T-cell (primary cell): ENCODE measurements at regions not wholly inside any gene's neighbourhood (a gene's known extent, or its start where the extent isn't known, plus 50 kb on each side); places are given as distances from the start of the nearest gene placed in this dataset.

ENCODE experiments used
- ATAC-seq, 4 experiments: fragments of 200-7000 bp in 3 of 4; fragments of 150-1000 bp in 1 of 4; cut with Tn5 transposase; replicated peaks in 1 of 4; 1 replicate in 3 of 4; 2 replicates in 1 of 4; pipeline ENCODE4 v1.10.0; 2021; ENCODE audit warnings: moderate library complexity in 3 of 4, mild to moderate bottlenecking in 2 of 4, moderate number of reproducible peaks in 1 of 4
- CTCF ChIA-PET, 2 donors: fragments of 300-600 bp; sonication (Branson Sonifier 250); formaldehyde crosslinking; loops; one replicate each; lab custom pipeline; 2022; ENCODE audit warnings: antibody characterized with exemption in 2 of 2; lab: Charles Lee
- POLR2A ChIA-PET, 2 donors: fragments of 300-600 bp; sonication (Branson Sonifier 250); formaldehyde crosslinking; loops; one replicate each; lab custom pipeline; 2022; ENCODE audit warnings: antibody characterized with exemption in 2 of 2; lab: Charles Lee
- DNase-seq, 35 experiments: peaks; one replicate each; pipeline versions ENCODE4 v3.0.0 to v3.0.0-alpha.2; 2013 to 2023
- H3K27ac ChIP-seq: one replicate; pipeline ENCODE4 v1.5.1; 2013; ENCODE audit warnings: low read length
- H3K27me3 ChIP-seq, 2 experiments: replicated peaks in 1 of 2; 1 replicate in 1 of 2; 2 replicates in 1 of 2; pipeline versions ENCODE4 v1.6.1 to v1.7.0; 2013; ENCODE audit warnings: low read length in 1 of 2, mixed read lengths in 1 of 2; ENCODE audit not compliant: control insufficient read depth in 2 of 2, insufficient read depth in 2 of 2; ENCODE audit errors: extremely low read depth in 1 of 2
- H3K36me3 ChIP-seq, 2 donors: 1 replicate in 1 of 2; 2 replicates in 1 of 2; pipeline versions ENCODE4 v1.6.1 to v1.7.0; 2013; ENCODE audit warnings: low read length in 1 of 2; ENCODE audit not compliant: control insufficient read depth in 2 of 2, insufficient read depth in 1 of 2; ENCODE audit errors: extremely low read depth in 1 of 2
- H3K4me1 ChIP-seq, 2 experiments: 1 replicate in 1 of 2; 2 replicates in 1 of 2; pipeline versions ENCODE4 v1.6.1 to v1.7.0; 2013; ENCODE audit warnings: low read length in 2 of 2, mixed read lengths in 1 of 2; ENCODE audit not compliant: insufficient read depth in 2 of 2, control insufficient read depth in 1 of 2; ENCODE audit errors: extremely low read depth in 1 of 2
- H3K4me3 ChIP-seq, 2 donors: 1 replicate in 1 of 2; 2 replicates in 1 of 2; pipeline versions ENCODE4 v1.5.1 to v1.7.0; 2013; ENCODE audit warnings: mild to moderate bottlenecking in 2 of 2, low read length in 1 of 2, moderate library complexity in 1 of 2; ENCODE audit not compliant: control insufficient read depth in 1 of 2; ENCODE audit errors: extremely low read depth in 1 of 2
- H3K9me3 ChIP-seq: 2 replicates; pipeline ENCODE4 v1.7.0; 2013
- H3K27ac Mint-ChIP-seq, 2 donors: one replicate each; pipeline ENCODE4 v1.8.0; 2020 to 2021; ENCODE audit warnings: mild to moderate bottlenecking in 2 of 2, mixed read lengths in 2 of 2
- H3K27me3 Mint-ChIP-seq, 2 donors: one replicate each; pipeline ENCODE4 v1.8.0; 2021 to 2022; ENCODE audit warnings: mixed read lengths in 2 of 2
- H3K36me3 Mint-ChIP-seq: one replicate; pipeline ENCODE4 v1.8.0; 2021; ENCODE audit warnings: mixed read lengths
- H3K4me1 Mint-ChIP-seq, 3 donors: one replicate each; pipeline ENCODE4 v1.8.0; 2020 to 2022; ENCODE audit warnings: mixed read lengths in 3 of 3, mild to moderate bottlenecking in 1 of 3
- H3K4me3 Mint-ChIP-seq, 3 donors: one replicate each; pipeline ENCODE4 v1.8.0; 2020 to 2022; ENCODE audit warnings: mild to moderate bottlenecking in 3 of 3, mixed read lengths in 3 of 3, moderate library complexity in 3 of 3
- H3K9me3 Mint-ChIP-seq, 3 donors: one replicate each; pipeline ENCODE4 v1.8.0; 2020 to 2022; ENCODE audit warnings: mixed read lengths in 3 of 3
- WGBS: methylation state at CpG from one replicate; pipeline ENCODE4 v1.1.5; 2013; ENCODE audit warnings: missing lambda C conversion rate; ENCODE audit not compliant: insufficient coverage; 5-methylcytosine and 5-hydroxymethylcytosine counted together

- Histone ChIP-seq H3K27me3 (no peaks in the 10 kb centered on the region), H3K27ac (no peak overlapping the region), H3K36me3 (no peaks in the 10 kb centered on the region), H3K4me1 (no peaks in the 10 kb centered on the region), H3K4me3 (no peak overlapping the region), H3K9me3 (no peaks in the 10 kb centered on the region)
- ChIA-PET CTCF (no interaction called here), POLR2A (no interaction called here)
- DNase-seq, result no peak
- Mint-ChIP-seq H3K36me3 (no peaks in the 10 kb centered on the region), H3K27ac (no peak overlapping the region), H3K9me3 (peaks cover 10 to 16% (median 11%) of the 10 kb centered on the region in 3 donors), H3K4me1 (no peaks in the 10 kb centered on the region), H3K4me3 (no peak overlapping the region), H3K27me3 (no peaks in the 10 kb centered on the region)
- no peak for ATAC-seq
- WGBS, result 71% methylated on average over 1 of the region's 5 CpGs
These were observed 719.5 kb upstream of the TMPRSS15 start for GRCh38 chr21:19123053-19123452.

DNA sequence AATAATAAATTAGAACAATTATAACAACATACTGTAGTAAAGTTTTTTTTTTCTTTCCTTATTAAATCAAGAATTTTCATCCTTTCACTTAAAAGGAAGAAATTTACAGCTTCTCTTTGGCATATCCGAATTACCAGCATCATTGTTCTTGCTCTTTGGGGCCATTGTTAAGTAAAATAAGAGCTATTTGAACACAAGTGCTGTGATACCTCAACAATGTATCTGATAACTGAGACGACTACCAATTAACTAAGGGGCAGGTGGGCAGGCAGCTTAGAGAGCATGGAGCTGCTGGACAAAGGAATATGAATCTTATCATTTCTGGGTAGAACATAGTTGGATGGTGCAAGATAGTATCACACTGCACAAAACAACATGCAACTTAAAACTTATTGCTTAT is 719.9 kb upstream of the TMPRSS15 start:
- no peak overlapping the region for H3K4me3 ChIP-seq
- ChIA-PET POLR2A (no interaction called here), CTCF (no interaction called here)
- DNase-seq, result no peak
- Mint-ChIP-seq H3K36me3 (no peaks in the 10 kb centered on the region), H3K9me3 (peaks cover 9 to 12% (median 11%) of the 10 kb centered on the region in 3 donors), H3K27ac (no peak overlapping the region), H3K4me3 (no peak overlapping the region), H3K4me1 (no peaks in the 10 kb centered on the region), H3K27me3 (no peaks in the 10 kb centered on the region)
- no peaks in the 10 kb centered on the region for H3K4me1 ChIP-seq
- WGBS, result no CpG with 5 or more reads among the region's 2 CpGs
- H3K9me3 ChIP-seq, result no peaks in the 10 kb centered on the region
- H3K27ac ChIP-seq, result no peak overlapping the region
- H3K36me3 ChIP-seq, result no peaks in the 10 kb centered on the region
- no peak for ATAC-seq
- no peaks in the 10 kb centered on the region for H3K27me3 ChIP-seq

GRCh38 chr21:19124691-19125090 is 721.1 kb upstream of the TMPRSS15 start:
- Histone ChIP-seq H3K27ac (no peak overlapping the region), H3K27me3 (no peaks in the 10 kb centered on the region), H3K4me1 (no peaks in the 10 kb centered on the region), H3K4me3 (no peak overlapping the region), H3K9me3 (no peaks in the 10 kb centered on the region), H3K36me3 (no peaks in the 10 kb centered on the region)
- Mint-ChIP-seq H3K4me3 (no peak overlapping the region), H3K27me3 (no peaks in the 10 kb centered on the region), H3K27ac (no peak overlapping the region), H3K36me3 (no peaks in the 10 kb centered on the region), H3K9me3 (peaks cover 6 to 10% (median 9%) of the 10 kb centered on the region in 3 donors), H3K4me1 (no peaks in the 10 kb centered on the region)
- POLR2A ChIA-PET, result no interaction called here
- no peak for ATAC-seq
- CTCF ChIA-PET, result no interaction called here
- DNase-seq, result no peak

DNA sequence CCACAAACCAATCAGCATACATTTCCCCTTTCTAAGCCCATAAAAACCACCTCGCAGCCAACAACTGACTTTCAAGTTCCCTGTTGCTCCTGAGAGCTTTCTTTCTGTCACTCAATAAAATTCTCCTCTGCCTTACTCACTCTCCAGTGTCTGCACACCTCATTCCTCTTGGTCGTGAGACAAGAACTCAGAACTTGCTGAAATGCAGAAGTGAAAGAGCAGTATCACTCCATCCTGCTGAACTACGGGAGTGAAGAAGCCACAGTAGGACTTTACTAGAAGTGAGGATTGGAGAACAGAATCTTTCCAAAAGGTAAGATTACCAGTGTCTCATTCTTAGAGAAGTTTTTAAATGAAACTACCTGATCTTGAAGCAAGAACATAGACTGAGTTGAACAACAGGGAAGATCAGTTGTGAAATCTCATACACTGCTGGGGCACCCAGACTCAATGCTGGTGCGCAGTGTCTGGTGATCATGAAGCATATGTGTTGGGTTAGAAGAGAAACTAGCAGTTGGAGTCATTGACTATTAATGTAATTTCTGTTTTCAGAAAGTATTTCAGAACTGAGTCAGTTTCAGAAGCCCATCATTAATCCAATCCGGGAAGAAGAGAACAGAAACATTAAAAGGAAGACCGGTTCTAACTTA is 726.9 kb upstream of the TMPRSS15 start:
- DNase-seq (no peak), ATAC-seq (no peak)
- Histone ChIP-seq H3K27me3 (no peaks in the 10 kb centered on the region), H3K4me3 (no peak overlapping the region), H3K4me1 (no peaks in the 10 kb centered on the region), H3K9me3 (no peaks in the 10 kb centered on the region), H3K36me3 (no peaks in the 10 kb centered on the region), H3K27ac (no peak overlapping the region)
- Mint-ChIP-seq H3K4me3 (no peak overlapping the region), H3K27ac (no peak overlapping the region), H3K36me3 (no peaks in the 10 kb centered on the region), H3K27me3 (no peaks in the 10 kb centered on the region), H3K4me1 (no peaks in the 10 kb centered on the region), H3K9me3 (peaks cover 7 to 10% (median 8%) of the 10 kb centered on the region in 3 donors)
- ChIA-PET POLR2A (no interaction called here), CTCF (no interaction called here)
- WGBS, result 52% methylated on average over 3 of the region's 6 CpGs

GRCh38 chr21:19141511-19141910 is 737.9 kb upstream of the TMPRSS15 start:
- no peak overlapping the region for H3K4me3 ChIP-seq

GRCh38 chr21:19145682-19146293 is 742.2 kb upstream of the TMPRSS15 start:
- DNase-seq (no peak), ATAC-seq (no peak)
- Mint-ChIP-seq H3K4me3 (no peak overlapping the region), H3K36me3 (no peaks in the 10 kb centered on the region), H3K27me3 (no peaks in the 10 kb centered on the region), H3K4me1 (no peaks in the 10 kb centered on the region), H3K27ac (no peak overlapping the region), H3K9me3 (peaks cover 6 to 21% (median 12%) of the 10 kb centered on the region in 3 donors)
- ChIA-PET CTCF (no interaction called here), POLR2A (no interaction called here)
- Histone ChIP-seq H3K4me1 (no peaks in the 10 kb centered on the region), H3K36me3 (no peaks in the 10 kb centered on the region), H3K4me3 (no peak overlapping the region), H3K27ac (no peak overlapping the region), H3K27me3 (no peaks in the 10 kb centered on the region), H3K9me3 (peaks cover 4% of the 10 kb centered on the region)
- WGBS, result no CpG with 5 or more reads among the region's 4 CpGs

More at GRCh38 chr21:19141511-19141910, 737.9 kb upstream of the TMPRSS15 start:
- CTCF ChIA-PET, result no interaction called here
- H3K4me1 Mint-ChIP-seq, result no peaks in the 10 kb centered on the region
- no CpG with 5 or more reads among the region's 2 CpGs for WGBS
- POLR2A ChIA-PET, result no interaction called here
- peaks cover 4 to 9% (median 5%) of the 10 kb centered on the region in 3 donors for H3K9me3 Mint-ChIP-seq
- H3K4me3 Mint-ChIP-seq, result no peak overlapping the region
- H3K27me3 ChIP-seq, result no peaks in the 10 kb centered on the region
- peaks cover 4% of the 10 kb centered on the region for H3K9me3 ChIP-seq
- no peaks in the 10 kb centered on the region for H3K27me3 Mint-ChIP-seq
- ATAC-seq, result no peak
- H3K27ac ChIP-seq, result no peak overlapping the region
- H3K27ac Mint-ChIP-seq, result no peak overlapping the region
- H3K36me3 ChIP-seq, result no peaks in the 10 kb centered on the region
- no peak for DNase-seq
- no peaks in the 10 kb centered on the region for H3K4me1 ChIP-seq
- no peaks in the 10 kb centered on the region for H3K36me3 Mint-ChIP-seq
